GM12892 (cell line): ENCODE measurements at regions not wholly inside any gene's neighbourhood (a gene's known extent, or its start where the extent isn't known, plus 50 kb on each side); places are given as distances from the start of the nearest gene placed in this dataset.

Source experiments
- POLR2A ChIP-seq: IDR thresholded peaks from 2 replicates; pipeline ENCODE4 v1.6.1; 2011; ENCODE audit warnings: low read depth, low read length, control low read depth
- POLR2AphosphoS5 ChIP-seq: IDR thresholded peaks from 2 replicates; pipeline ENCODE4 v1.6.1; 2011; ENCODE audit warnings: low read depth, low read length, control low read depth
- TAF1 ChIP-seq: IDR thresholded peaks from 2 replicates; pipeline ENCODE4 v1.6.1; 2011; ENCODE audit warnings: low read depth, mild to moderate bottlenecking, control low read depth, low read length, borderline replicate concordance

GRCh38 chr1:182174513-182174855 is 113.0 kb upstream of the ZNF648 start:
- TF ChIP-seq POLR2A: no peak
- TF ChIP-seq TAF1: no peak
- no peak for TF ChIP-seq POLR2AphosphoS5
